ENCODE measurements at regions not wholly inside any gene's neighbourhood (a gene's known extent, or its start where the extent isn't known, plus 50 kb on each side); places are given as distances from the start of the nearest gene placed in this dataset.

- DNase-seq (ENCODE audit: low spot score), result no peak
- intact Hi-C loops (cut with DNase I), result no loop called here
These were observed 81.0 kb downstream of the QPCT start for GRCh38 chr2:37425408-37425807.

DNA sequence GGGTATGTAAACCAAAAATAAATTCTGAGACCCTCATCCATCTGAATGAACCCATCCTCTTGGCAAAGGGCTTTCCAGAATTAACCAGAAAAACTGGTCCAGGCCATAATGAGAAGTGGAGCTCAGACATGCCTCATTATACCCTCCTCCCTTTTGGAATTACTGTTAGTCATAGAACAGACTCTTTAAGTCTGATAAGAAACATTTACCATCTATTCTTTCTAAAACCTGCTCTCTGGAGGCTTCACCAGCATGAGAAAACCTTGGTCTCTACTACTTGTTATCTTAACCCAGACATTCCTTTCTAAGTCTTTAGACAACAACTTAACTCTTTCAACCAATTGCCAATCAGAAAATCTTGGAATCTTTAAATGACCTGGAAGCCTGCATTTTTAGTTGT, 82.8 kb downstream of the QPCT start:
- DNase-seq (ENCODE audit: low spot score), result no peak
- intact Hi-C loops (cut with DNase I), result no loop called here

DNA sequence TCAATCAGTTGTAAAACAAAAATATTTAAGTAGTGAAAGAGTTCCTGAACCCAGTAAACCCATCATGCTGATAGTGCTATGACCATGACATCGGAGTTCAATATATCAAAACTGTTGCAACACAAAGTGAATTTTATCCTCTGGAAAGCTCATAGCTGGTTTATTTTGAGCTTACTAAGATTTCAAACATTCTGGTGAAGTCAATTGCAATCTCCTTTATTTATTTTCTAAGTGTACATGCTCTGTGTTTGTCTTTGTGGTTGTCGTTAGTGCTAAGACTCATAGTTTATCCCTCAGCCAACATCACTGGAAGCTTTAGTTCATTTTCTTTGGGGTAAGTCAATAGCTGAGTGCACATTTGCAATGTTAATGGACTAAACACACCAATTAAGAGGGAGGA, 91.9 kb downstream of the QPCT start:
- DNase-seq (ENCODE audit: low spot score), result no peak
- intact Hi-C loops (cut with DNase I), result no loop called here

DNA sequence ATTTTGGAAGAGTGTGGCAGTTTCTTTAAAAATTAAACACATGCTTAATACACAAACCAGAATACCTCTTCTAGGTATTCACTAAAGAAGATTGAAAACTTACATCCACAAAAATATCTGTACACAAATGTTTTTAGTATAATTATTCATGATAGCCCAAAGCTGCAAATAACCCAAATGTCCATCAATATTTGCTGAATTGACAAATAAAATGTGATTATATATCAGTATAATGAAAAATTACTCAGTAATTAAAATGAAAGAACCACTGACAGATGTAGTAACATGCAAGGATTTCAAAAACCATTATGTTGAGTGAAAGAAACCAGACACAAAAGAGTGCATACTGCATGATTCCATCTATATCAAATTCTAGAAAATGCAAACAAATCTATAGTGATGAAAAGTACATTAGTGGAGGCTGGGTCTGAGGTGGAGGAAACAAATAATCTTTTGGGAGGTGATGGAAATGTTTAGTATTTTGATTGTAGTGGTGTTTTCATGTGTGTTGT, 94.8 kb downstream of the QPCT start:
- DNase-seq (ENCODE audit: low spot score), result no peak
- intact Hi-C loops (cut with DNase I), result no loop called here

GRCh38 chr2:37441055-37441454, 96.6 kb downstream of the QPCT start:
- intact Hi-C loops (cut with DNase I), result no loop called here
- no peak for DNase-seq (ENCODE audit: low spot score)

DNA sequence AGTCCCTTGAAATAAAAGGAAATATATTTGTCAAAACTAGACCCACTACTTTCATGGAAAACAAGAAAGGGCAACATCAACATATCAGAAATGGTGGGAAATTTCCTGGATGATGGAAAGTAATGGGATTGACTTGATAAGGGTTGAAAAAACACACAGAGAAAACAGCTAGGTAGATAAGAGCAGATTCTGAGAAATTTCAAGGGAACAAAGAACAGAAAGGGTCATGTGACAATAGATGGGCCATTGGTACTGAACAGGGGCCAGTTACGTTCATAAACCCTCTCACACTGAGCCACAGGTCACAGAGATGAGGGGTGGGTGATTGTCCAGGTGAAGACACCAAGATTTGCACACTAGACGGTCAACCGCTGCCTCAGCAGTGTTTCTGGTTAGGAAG, 98.7 kb downstream of the QPCT start:
- intact Hi-C loops (cut with DNase I), result no loop called here
- DNase-seq (ENCODE audit: low spot score), result no peak

- intact Hi-C loops (cut with DNase I), result no loop called here
- DNase-seq (ENCODE audit: low spot score), result no peak
These were observed 103.0 kb downstream of the QPCT start for GRCh38 chr2:37447446-37447845.

GRCh38 chr2:37448342-37449120, 104.1 kb downstream of the QPCT start:
- intact Hi-C loops (cut with DNase I), result no loop called here
- DNase-seq (ENCODE audit: low spot score), result no peak

- intact Hi-C loops (cut with DNase I), result loop anchor here in 1 of 2 donors (5.0 kb wide), 1 partner anchor 912 kb away; no protein-coding TSS in a partner anchor
- DNase-seq (ENCODE audit: low spot score), result no peak
These were observed 105.4 kb downstream of the QPCT start for GRCh38 chr2:37449761-37450296.

- intact Hi-C loops (cut with DNase I), result loop anchor here in 1 of 2 donors (5.0 kb wide), 1 partner anchor 909 kb away; no protein-coding TSS in a partner anchor
These were observed 108.6 kb downstream of the QPCT start for GRCh38 chr2:37453027-37453426.

DNA sequence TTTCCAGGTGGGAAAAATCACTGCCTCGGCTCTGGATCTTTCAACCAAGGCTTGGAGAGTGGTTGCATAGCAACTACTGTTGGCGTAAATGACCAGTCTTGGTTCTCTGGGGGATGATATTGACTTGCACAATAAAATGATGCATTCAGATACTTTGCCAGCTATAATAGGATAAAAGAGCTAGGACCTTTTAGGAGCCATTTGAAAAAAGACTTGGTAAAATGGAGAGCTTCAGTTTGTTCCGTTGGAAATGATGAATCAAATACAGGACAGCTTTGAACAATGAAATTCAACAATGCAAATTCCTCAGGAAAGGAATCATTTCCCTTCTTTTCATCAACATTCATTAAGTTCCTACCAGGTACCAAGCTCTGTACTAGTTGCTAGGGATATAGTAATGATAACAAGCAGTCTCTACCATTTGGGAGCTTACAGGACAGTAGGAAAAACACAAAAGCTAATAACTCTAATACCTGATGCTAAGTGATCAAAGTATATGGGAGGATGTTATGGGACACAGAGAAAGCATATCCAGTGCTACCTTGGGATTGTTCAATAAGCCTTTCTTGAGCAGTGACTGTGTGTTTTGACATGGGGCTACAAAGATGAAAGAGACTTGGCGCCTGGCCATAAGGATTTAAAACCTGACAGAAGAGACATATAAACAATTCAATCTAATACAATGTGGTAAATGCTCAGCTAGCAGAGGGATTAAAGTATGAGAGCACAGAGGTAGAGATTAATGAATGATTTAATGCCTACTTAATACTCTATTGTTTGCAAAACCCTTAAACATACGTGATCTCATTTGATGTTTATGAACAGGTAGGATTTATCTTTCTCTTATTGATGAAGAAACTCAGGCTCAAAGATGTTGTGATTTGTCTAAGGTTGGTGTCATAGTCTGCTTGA, 110.7 kb downstream of the QPCT start:
- intact Hi-C loops (cut with DNase I), result loop anchor here in 1 of 2 donors (5.0 kb wide), 1 partner anchor 907 kb away; no protein-coding TSS in a partner anchor

More at GRCh38 chr2:37453027-37453426, 108.6 kb downstream of the QPCT start:
- DNase-seq (ENCODE audit: low spot score), result no peak

GRCh38 chr2:37456479-37456878, 112.0 kb downstream of the QPCT start:
- DNase-seq (ENCODE audit: low spot score), result no peak
- intact Hi-C loops (cut with DNase I), result no loop called here

More for the DNA sequence above, 110.7 kb downstream of the QPCT start:
- no peak for DNase-seq (ENCODE audit: low spot score)

DNA sequence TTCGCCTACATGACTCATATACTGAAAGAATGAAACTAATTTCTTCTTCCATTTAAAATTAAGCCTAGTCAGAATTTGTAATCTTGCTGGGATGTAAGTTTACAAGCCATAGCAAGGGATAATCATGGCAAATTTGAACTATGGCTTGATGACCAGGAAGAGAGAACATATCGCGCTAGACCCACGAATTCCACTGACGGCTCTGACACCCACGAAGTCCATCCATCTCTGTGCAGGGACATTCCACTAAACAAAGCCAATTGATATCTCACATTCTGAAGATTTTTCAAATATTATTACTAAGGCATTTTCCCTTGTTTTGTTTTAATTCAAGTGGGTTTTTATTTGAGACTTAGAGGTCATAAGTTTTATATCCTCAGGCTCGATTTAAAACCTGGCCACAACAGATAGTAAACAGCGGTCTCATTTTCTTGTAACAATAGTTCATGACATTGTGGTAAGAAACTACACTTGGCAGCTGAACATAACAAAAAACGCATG, 113.0 kb downstream of the QPCT start:
- no peak for DNase-seq (ENCODE audit: low spot score)
- intact Hi-C loops (cut with DNase I), result no loop called here

- DNase-seq (ENCODE audit: low spot score), result no peak
- intact Hi-C loops (cut with DNase I), result no loop called here
These were observed 113.7 kb downstream of the QPCT start for GRCh38 chr2:37458133-37458532.

- no peak for DNase-seq (ENCODE audit: low spot score)
- intact Hi-C loops (cut with DNase I), result no loop called here
These were observed 114.9 kb downstream of the QPCT start for GRCh38 chr2:37459095-37459981.

DNA sequence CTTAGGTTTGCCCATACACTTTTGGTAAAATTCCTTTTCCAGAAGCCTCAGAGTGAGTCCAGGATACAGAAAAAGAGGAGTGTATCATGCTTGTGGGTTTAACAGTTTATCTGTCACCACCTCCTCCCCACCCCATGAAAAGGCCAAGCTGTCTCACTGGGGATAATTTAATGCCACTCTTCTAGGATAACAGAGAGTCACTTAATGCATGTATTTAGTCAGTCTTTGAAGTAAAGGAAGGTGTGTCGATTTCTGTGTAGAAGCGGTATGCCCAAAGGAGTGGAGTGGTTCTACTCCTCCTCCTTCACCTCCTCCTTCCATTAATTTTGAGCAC, 116.4 kb downstream of the QPCT start:
- DNase-seq (ENCODE audit: low spot score), result no peak
- intact Hi-C loops (cut with DNase I), result no loop called here

- DNase-seq (ENCODE audit: low spot score), result no peak
These were observed 119.6 kb downstream of the QPCT start for GRCh38 chr2:37464067-37464466.

GRCh38 chr2:37466533-37467222, 122.2 kb downstream of the QPCT start:
- intact Hi-C loops (cut with DNase I), result no loop called here
- DNase-seq (ENCODE audit: low spot score), result no peak

More at GRCh38 chr2:37464067-37464466, 119.6 kb downstream of the QPCT start:
- intact Hi-C loops (cut with DNase I), result no loop called here
